A549 (cell line): ENCODE measurements at regions not wholly inside any gene's neighbourhood (a gene's known extent, or its start where the extent isn't known, plus 50 kb on each side); places are given as distances from the start of the nearest gene placed in this dataset.

ENCODE experiments used
- EP300 ChIP-seq, 2 experiments: fragments of >200 bp; sonication (Bioruptor Twin); formaldehyde crosslinking; IDR thresholded peaks; 2 replicates in 1 of 2; 3 replicates in 1 of 2; pipeline ENCODE4 v1.6.1; 2016 to 2017
- JUN ChIP-seq, 2 experiments: fragments of >200 bp; sonication (Bioruptor Twin); formaldehyde crosslinking; IDR thresholded peaks; 2 replicates in 1 of 2; 3 replicates in 1 of 2; pipeline ENCODE4 v1.6.1; 2016 to 2017
- KDM1A ChIP-seq: fragments of 200-600 bp; sonication (generic); IDR thresholded peaks from 2 replicates; pipeline ENCODE4 v1.6.1; 2016; ENCODE audit warnings: low read depth, mild to moderate bottlenecking
- MAZ ChIP-seq: fragments of 150-350 bp; IDR thresholded peaks from 2 replicates; pipeline ENCODE4 v1.6.1; 2014; ENCODE audit warnings: antibody characterized with exemption, low read depth, low read length, borderline replicate concordance
- MYC ChIP-seq: IDR thresholded peaks from 2 replicates; pipeline ENCODE4 v1.6.1; 2012; ENCODE audit warnings: mild to moderate bottlenecking, inconsistent platforms, low read length, improper control_type of control experiment, borderline replicate concordance
- POLR2A ChIP-seq: IDR thresholded peaks from 2 replicates; pipeline ENCODE4 v1.6.1; 2012; ENCODE audit warnings: mild to moderate bottlenecking, low read length
- TF ChIP-seq, protein P1 (sequence below): fragments of >200 bp; sonication (Bioruptor Twin); formaldehyde crosslinking; IDR thresholded peaks from 3 replicates; pipeline ENCODE4 v1.5.1; 2016

GRCh38 chr5:68482199-68482598 is 266.6 kb downstream of the PIK3R1 start:
- TF ChIP-seq JUN (IDR thresholded peaks at IDR 0.05) (no peak), EP300 (IDR thresholded peaks at IDR 0.05) (no peak), MYC (no peak), KDM1A (no peak), POLR2A (no peak), MAZ (no peak)
- TF ChIP-seq, protein P1, sequence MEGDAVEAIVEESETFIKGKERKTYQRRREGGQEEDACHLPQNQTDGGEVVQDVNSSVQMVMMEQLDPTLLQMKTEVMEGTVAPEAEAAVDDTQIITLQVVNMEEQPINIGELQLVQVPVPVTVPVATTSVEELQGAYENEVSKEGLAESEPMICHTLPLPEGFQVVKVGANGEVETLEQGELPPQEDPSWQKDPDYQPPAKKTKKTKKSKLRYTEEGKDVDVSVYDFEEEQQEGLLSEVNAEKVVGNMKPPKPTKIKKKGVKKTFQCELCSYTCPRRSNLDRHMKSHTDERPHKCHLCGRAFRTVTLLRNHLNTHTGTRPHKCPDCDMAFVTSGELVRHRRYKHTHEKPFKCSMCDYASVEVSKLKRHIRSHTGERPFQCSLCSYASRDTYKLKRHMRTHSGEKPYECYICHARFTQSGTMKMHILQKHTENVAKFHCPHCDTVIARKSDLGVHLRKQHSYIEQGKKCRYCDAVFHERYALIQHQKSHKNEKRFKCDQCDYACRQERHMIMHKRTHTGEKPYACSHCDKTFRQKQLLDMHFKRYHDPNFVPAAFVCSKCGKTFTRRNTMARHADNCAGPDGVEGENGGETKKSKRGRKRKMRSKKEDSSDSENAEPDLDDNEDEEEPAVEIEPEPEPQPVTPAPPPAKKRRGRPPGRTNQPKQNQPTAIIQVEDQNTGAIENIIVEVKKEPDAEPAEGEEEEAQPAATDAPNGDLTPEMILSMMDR = no peak
